Cardiac fibroblast (primary cell): ENCODE measurements at regions not wholly inside any gene's neighbourhood (a gene's known extent, or its start where the extent isn't known, plus 50 kb on each side); places are given as distances from the start of the nearest gene placed in this dataset.
A peak's percentile ranks its signal among the peaks of the same experiment; 100 is the strongest.

ENCODE experiments used
- DNase-seq, 2 donors: peaks; one replicate each; pipeline versions ENCODE4 v3.0.0 to v3.0.0-alpha.2; 2010; ENCODE audit warnings: low read depth in 2 of 2
- H3K4me3 ChIP-seq, 2 donors: replicated peaks in 1 of 2; 1 replicate in 1 of 2; 2 replicates in 1 of 2; pipeline ENCODE4 v1.5.1; 2011; ENCODE audit warnings: low read depth in 2 of 2, low read length in 2 of 2, mild to moderate bottlenecking in 2 of 2, moderate library complexity in 1 of 2
- CTCF ChIP-seq: IDR thresholded peaks from one replicate; pipeline ENCODE4 v1.5.1; 2011; ENCODE audit warnings: low read depth, mild to moderate bottlenecking, low read length, inconsistent platforms

DNA sequence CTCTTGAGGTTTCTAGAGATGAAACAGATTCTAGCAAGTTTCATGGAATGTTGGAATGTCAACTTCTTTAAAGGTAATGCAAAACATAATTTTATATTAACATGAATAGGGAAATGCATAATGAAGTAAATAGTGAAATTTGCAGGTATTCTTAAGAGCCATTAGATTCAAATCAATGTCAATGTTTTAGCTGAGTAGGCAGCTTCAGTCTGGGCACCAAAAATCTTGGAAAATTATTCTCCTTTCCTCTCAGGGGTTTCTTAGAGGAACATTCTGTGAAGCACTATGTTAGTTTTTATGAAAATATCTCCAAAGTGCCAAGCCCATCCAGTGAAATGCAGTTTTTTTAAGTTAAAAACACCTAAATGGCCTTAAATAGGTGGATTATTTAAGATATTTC is 300.8 kb downstream of the PAX1 start:
- DNase-seq, result no peak
- H3K4me3 ChIP-seq, result no peak overlapping the region
- TF ChIP-seq CTCF, result no peak

GRCh38 chr20:22005535-22005934 is 300.1 kb downstream of the PAX1 start:
- TF ChIP-seq CTCF, result no peak
- no peak for DNase-seq
- H3K4me3 ChIP-seq, result no peak overlapping the region

- no peak for TF ChIP-seq CTCF
- no peak overlapping the region for H3K4me3 ChIP-seq
- peak in 1 of 2 donors; percentile 3 for DNase-seq
Observed at GRCh38 chr20:22004946-22005345, 299.5 kb downstream of the PAX1 start.

DNA sequence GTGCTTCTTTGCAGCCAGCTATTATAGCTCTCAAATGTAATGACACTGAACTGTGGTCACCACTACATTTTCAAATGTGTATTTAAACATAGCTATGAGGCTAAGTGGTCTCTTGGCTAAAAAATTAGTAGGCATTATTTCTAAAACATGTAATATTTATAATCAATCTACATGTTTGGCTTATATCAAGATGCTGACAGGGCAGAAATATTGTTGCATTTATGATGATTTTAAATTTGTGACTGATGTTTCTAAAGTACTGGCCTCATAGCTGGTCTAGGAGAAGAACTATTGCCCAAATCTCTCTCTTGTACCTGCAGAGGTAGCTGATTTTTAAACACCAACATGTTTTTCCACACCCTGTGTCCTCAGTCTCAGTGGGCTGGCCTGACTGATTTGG is 298.2 kb downstream of the PAX1 start:
- no peak overlapping the region for H3K4me3 ChIP-seq
- TF ChIP-seq CTCF, result no peak
- DNase-seq, result no peak

DNA sequence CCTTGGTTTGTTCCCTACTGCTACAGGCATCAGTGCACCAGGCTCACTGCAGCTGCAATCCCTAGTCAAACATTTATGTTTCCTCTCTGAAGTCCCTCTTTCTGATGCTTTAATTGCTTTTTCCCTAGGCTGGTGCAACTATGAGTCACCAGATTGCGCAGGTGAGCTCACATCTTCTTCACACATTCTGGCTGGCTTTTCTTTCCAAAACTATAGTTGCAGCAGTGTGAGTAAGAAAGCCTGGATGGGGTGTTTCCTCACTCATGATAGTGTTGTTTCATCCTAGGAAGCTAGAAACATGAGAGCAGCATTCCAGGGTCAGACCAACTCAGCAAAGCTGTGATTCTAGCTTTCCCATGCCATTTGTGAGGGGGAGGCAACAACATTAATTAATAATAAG is 296.4 kb downstream of the PAX1 start:
- no peak for TF ChIP-seq CTCF
- H3K4me3 ChIP-seq, result no peak overlapping the region
- peak in 1 of 2 donors; percentile 8 for DNase-seq

- no peak for TF ChIP-seq CTCF
- no peak for DNase-seq
Observed at GRCh38 chr20:21995461-21995860, 290.0 kb downstream of the PAX1 start.

GRCh38 chr20:21994203-21994602 is 288.7 kb downstream of the PAX1 start:
- H3K4me3 ChIP-seq, result no peak overlapping the region
- no peak for TF ChIP-seq CTCF
- DNase-seq, result no peak

More at GRCh38 chr20:21995461-21995860, 290.0 kb downstream of the PAX1 start:
- H3K4me3 ChIP-seq, result no peak overlapping the region
